ENCODE measurements at regions not wholly inside any gene's neighbourhood (a gene's known extent, or its start where the extent isn't known, plus 50 kb on each side); places are given as distances from the start of the nearest gene placed in this dataset.

DNA sequence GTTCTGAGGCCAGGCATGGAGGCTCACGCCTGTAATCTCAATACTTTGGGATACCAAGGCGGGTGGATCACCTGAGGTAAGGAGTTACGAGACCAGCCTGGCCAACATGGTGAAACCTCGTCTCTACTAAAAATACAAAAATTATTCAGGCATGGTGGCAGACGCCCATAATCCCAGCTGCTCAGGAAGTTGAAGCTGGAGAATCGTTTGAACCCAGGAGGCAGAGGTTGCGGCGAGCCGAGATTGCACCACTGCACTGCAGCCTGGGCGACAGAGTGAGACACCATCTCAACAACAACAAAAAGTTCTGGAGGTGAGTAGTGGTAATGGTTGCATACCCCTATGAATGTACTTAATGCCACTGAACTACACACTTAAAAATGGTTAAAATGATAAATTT lies 60.3 kb upstream of the SP4 start:
- no peak for DNase-seq

DNA sequence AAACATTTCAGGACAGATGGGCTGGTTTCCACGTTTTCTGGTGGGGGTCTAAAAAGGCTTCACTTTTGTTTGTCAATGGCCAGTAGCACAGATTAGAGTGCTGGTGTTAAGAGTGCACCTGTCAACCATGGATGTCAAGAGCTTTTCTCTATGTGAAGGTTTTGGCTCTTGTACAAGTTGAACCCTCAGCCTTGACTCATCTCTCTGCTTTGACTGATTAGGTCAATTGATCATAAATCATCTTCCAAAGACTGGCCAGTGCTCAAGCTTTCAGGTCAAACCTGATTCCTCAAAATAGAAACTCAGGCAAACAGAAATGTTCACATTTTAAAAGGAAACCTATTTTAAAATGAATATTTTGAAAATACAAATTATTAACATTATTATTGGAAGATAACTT lies 59.6 kb upstream of the SP4 start:
- DNase-seq = peak; percentile 57

- DNase-seq = peak; percentile 82
Observed at GRCh38 chr7:21370283-21370982, 57.5 kb upstream of the SP4 start.

- no peak for DNase-seq
Observed at GRCh38 chr7:21371360-21371759, 56.5 kb upstream of the SP4 start.

GRCh38 chr7:21373031-21373430 lies 54.9 kb upstream of the SP4 start:
- DNase-seq = no peak

DNA sequence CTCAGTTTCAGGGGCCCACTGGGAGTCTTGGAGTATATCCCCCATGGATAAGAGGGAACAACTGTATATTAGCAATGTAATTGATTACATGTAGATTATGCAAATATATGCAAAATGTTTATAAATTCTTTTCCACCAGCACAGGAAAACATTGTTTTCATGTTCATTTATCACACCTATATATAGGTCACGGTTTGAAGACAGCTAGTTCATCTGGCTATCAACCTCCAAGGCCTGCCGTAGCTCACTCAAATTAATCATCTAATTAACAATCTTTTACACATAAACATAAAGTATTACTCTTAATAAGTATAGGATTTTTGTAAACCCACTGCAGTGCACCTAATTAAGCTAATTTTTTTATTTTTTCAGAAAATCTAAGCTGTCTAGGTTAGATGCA lies 53.7 kb upstream of the SP4 start:
- DNase-seq = no peak

GRCh38 chr7:21377545-21377944 lies 50.3 kb upstream of the SP4 start:
- peak; percentile 31 for DNase-seq
